Right kidney (tissue), 1 donor: ENCODE measurements at regions not wholly inside any gene's neighbourhood (a gene's known extent, or its start where the extent isn't known, plus 50 kb on each side); places are given as distances from the start of the nearest gene placed in this dataset.

Experiments
- DNase-seq: peaks from one replicate; pipeline ENCODE4 v3.0.0-alpha.2; 2016

GRCh38 chr2:215597577-215597976 lies 161.7 kb upstream of the FN1 start:
- no peak for DNase-seq

GRCh38 chr2:215594766-215595165 lies 158.9 kb upstream of the FN1 start:
- DNase-seq: no peak

GRCh38 chr2:215590010-215590745 lies 154.3 kb upstream of the FN1 start:
- DNase-seq: no peak

- DNase-seq: no peak
These were observed 148.0 kb upstream of the FN1 start for GRCh38 chr2:215583881-215584280.

GRCh38 chr2:215579809-215580208 lies 143.9 kb upstream of the FN1 start:
- DNase-seq: no peak

- DNase-seq: no peak
These were observed 141.5 kb upstream of the FN1 start for GRCh38 chr2:215577356-215577755.

- DNase-seq: no peak
These were observed 140.7 kb upstream of the FN1 start for GRCh38 chr2:215576572-215576971.

GRCh38 chr2:215573496-215573895 lies 137.6 kb upstream of the FN1 start:
- DNase-seq: no peak

GRCh38 chr2:215572341-215572848 lies 136.5 kb upstream of the FN1 start:
- no peak for DNase-seq

GRCh38 chr2:215571689-215572088 lies 135.8 kb upstream of the FN1 start:
- DNase-seq: no peak

GRCh38 chr2:215567504-215567903 lies 131.6 kb upstream of the FN1 start:
- no peak for DNase-seq

- DNase-seq: no peak
These were observed 130.0 kb upstream of the FN1 start for GRCh38 chr2:215565897-215566296.

GRCh38 chr2:215557701-215558100 lies 121.8 kb upstream of the FN1 start:
- no peak for DNase-seq

- DNase-seq: no peak
These were observed 121.1 kb upstream of the FN1 start for GRCh38 chr2:215556979-215557378.

- DNase-seq: no peak
These were observed 119.0 kb upstream of the FN1 start for GRCh38 chr2:215554689-215555498.

GRCh38 chr2:215553946-215554345 lies 118.1 kb upstream of the FN1 start:
- no peak for DNase-seq

- no peak for DNase-seq
These were observed 116.3 kb upstream of the FN1 start for GRCh38 chr2:215552144-215552580.

- no peak for DNase-seq
These were observed 114.5 kb upstream of the FN1 start for GRCh38 chr2:215550331-215550730.

- DNase-seq: no peak
These were observed 112.8 kb upstream of the FN1 start for GRCh38 chr2:215548714-215549113.

GRCh38 chr2:215542690-215543089 lies 106.8 kb upstream of the FN1 start:
- DNase-seq: no peak

- DNase-seq: no peak
These were observed 104.8 kb upstream of the FN1 start for GRCh38 chr2:215540658-215541057.

GRCh38 chr2:215537611-215538010 lies 101.7 kb upstream of the FN1 start:
- no peak for DNase-seq

GRCh38 chr2:215536510-215536909 lies 100.6 kb upstream of the FN1 start:
- no peak for DNase-seq

- no peak for DNase-seq
These were observed 99.9 kb upstream of the FN1 start for GRCh38 chr2:215535741-215536140.
